ENCODE measurements at regions not wholly inside any gene's neighbourhood (a gene's known extent, or its start where the extent isn't known, plus 50 kb on each side); places are given as distances from the start of the nearest gene placed in this dataset.
"Not testable (repeated sequence)": the region's sequence is repeated elsewhere in the genome, so short reads cannot be mapped to it uniquely, and the experiment has no call there.

GRCh38 chr16:80915079-80915450 lies 91.6 kb downstream of the CMC2 start:
- no peak for DNase-seq

DNA sequence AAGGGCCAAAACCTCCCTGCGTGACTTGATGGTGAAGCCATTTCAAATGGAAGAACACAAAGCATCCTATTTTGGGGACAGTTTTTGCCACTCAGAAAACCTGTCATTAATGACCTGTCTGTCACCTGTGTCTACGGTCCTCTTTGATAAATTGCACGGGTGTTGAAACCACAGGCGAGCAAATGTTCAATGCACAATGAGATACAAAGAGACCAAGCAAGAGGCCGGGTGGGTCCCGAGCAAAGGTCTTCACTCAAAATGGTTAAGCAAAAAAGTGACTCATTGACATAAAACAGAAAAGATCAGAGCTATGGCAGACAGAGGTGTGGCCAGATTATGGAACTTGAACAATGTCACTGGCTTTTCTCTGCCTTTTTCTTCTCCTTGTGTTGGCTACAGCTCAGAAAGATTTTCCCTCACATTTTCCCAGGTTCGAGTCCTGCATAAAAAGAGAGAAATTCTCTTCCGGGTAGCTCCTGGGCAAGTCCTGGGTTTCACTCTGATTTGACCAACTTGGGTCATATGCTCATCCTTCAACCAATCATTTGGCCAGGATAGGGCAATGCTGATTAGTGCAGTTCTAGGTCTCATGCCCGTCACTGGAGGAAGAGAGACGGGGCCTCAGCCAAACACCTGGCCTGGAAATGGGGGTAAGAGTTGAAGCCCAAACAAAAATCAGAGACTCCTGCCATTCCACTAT lies 92.2 kb downstream of the CMC2 start:
- DNase-seq = no peak

- DNase-seq = no peak
These were observed 93.3 kb downstream of the CMC2 start for GRCh38 chr16:80913397-80913796.

GRCh38 chr16:80912651-80913050 lies 94.0 kb downstream of the CMC2 start:
- DNase-seq = no peak

DNA sequence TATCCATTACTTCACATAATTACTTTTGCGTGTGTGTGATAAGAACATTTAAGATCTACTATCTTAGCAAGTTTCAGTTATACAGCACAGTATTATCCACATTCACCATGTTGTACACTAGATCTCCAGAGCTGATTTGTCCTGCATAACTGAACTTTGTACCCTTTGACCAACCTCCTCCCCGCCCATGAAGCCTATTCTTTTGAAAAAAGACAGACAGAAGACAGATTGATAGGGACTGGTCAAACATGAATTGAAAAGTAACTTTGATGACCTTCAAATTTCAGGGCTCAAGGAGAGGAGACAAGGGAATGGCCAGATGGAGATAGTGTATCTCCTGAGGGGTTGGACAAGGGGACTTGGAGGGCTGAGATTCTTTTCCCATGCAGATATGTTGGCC lies 96.3 kb downstream of the CMC2 start:
- DNase-seq = no peak

- DNase-seq = no peak
These were observed 97.0 kb downstream of the CMC2 start for GRCh38 chr16:80909720-80910119.

- DNase-seq = not testable (repeated sequence)
These were observed 100.5 kb downstream of the CMC2 start for GRCh38 chr16:80906169-80906568.

- DNase-seq = no peak
These were observed 99.2 kb upstream of the CDYL2 start for GRCh38 chr16:80903616-80904015.

- DNase-seq = no peak
These were observed 98.1 kb upstream of the CDYL2 start for GRCh38 chr16:80902306-80903110.

DNA sequence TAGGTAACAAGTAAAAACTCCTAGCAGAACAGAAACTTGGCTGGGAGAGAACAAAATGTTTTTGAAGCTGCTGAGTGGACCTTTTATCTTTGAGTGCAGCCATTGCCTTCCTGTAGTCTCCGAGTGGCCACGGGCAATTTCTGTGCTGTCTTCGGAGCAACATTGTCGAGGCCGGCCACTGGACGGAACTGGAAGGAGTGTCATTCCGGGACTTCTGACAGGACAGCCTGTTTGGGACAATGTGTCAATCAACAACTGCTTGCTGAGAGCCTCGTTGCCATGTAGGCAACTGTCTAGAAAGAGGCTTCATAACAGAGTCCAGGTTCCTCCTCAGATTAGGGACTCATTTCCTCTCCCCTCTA lies 96.2 kb upstream of the CDYL2 start:
- no peak for DNase-seq

- DNase-seq = peak; percentile 45 to 47
These were observed 95.6 kb upstream of the CDYL2 start for GRCh38 chr16:80899809-80900592.

DNA sequence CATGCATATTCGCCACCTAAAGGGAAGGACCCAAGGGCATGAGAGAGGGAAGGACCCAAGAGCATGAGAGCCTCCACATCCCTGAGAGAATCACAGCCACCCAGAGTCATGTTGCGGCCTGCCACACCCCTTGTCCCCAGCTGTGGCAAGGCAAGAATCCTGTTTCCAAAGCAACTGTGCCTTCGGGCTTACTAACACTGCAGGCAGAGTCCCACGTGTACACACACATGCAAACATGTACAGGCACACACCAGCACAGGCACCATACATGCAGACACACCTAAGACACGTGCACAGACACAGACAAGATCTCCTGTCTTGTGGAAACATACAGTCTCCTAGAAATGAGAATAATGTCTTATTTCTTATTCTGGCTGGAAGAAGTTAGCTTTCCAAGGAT lies 92.4 kb upstream of the CDYL2 start:
- no peak for DNase-seq

GRCh38 chr16:80894091-80894490 lies 89.7 kb upstream of the CDYL2 start:
- DNase-seq = peak in 1 of 2 donors; percentile 9

- no peak for DNase-seq
These were observed 89.3 kb upstream of the CDYL2 start for GRCh38 chr16:80893686-80894085.

GRCh38 chr16:80892395-80892794 lies 88.0 kb upstream of the CDYL2 start:
- not testable (repeated sequence) for DNase-seq

GRCh38 chr16:80889779-80890359 lies 85.5 kb upstream of the CDYL2 start:
- no peak for DNase-seq

GRCh38 chr16:80887062-80887461 lies 82.7 kb upstream of the CDYL2 start:
- no peak for DNase-seq

DNA sequence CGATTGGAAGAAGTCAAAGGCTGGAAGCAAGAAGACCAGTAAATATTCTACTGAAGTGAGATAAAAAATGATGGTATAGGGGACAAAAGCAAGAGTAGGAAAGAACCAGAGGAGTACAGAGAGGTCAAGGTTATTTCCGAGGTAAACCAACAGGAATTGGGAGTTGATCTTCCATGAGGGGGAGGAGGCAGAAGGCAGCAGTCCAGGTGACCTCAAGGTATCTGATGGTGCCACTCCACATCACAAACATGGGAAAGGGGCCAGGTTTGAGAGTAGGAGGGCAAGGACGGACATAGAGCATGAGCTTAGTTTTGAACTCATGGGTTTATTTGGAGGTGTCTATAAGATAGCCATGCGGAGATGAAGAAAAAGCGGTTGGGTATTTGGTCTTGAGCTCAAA lies 79.4 kb upstream of the CDYL2 start:
- no peak for DNase-seq

- no peak for DNase-seq
These were observed 78.8 kb upstream of the CDYL2 start for GRCh38 chr16:80883159-80883642.

GRCh38 chr16:80875616-80876015 lies 71.2 kb upstream of the CDYL2 start:
- DNase-seq = no peak

DNA sequence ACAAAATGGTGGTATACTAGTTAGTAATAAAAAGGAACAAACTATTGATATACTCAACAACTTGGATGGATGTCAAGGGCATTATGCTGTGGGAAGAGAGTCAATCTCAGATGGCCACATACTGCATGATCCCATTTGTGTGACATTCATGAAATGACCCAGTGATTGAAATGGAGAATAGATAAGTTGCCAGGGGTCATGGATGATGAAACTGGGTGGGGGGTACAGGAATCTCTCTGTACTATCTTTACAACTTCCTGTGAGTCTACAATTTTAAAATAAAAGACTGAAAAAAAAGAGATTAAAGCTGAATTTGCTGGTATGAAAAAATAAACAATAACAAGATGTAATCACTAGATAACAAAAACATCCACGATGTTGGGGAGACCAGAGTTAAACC lies 70.5 kb upstream of the CDYL2 start:
- no peak for DNase-seq

DNA sequence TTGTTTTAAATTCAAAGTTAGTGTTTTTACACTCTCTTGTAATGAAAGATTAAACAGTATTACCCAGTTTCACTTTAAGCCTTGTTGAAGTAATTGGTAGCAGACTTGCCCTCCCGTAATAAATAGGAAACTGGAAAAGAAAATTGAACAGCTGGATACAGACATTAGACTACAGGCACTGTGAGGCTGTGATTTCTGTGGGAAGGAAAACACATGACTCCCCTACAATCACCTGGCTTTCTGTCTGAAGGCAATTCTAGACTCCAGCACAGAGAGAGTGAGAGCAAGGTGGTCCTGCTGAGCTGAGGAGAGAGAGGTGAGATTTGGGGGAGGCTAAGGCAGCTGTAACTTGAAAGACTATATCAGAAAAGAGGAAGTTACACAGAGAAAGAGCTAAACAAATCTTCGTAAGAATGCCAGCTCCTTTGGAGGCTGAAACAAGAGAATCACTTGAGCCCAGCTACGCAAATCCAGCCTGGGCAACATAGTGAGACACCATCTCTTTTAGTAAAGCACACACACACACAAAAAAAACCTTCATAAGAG lies 57.8 kb upstream of the CDYL2 start:
- DNase-seq = no peak

Measured in right lung (tissue), 2 donors.